Nephron (organoid): ENCODE measurements at regions not wholly inside any gene's neighbourhood (a gene's known extent, or its start where the extent isn't known, plus 50 kb on each side); places are given as distances from the start of the nearest gene placed in this dataset.

Experiments used
- H3K27ac Mint-ChIP-seq, 3 experiments: 2 replicates each; pipeline ENCODE4 v1.8.0; 2020; ENCODE audit warnings: mixed read lengths in 3 of 3, mild to moderate bottlenecking in 2 of 3, moderate library complexity in 1 of 3
- H3K27me3 Mint-ChIP-seq: 2 replicates; pipeline ENCODE4 v1.8.0; 2021; ENCODE audit warnings: low read depth, mild to moderate bottlenecking, moderate library complexity, mixed read lengths
- H3K36me3 Mint-ChIP-seq: 2 replicates; pipeline ENCODE4 v1.8.0; 2020; ENCODE audit warnings: low read depth, mixed read lengths
- H3K4me1 Mint-ChIP-seq: 2 replicates; pipeline ENCODE4 v1.8.0; 2020; ENCODE audit warnings: mixed read lengths
- H3K4me3 Mint-ChIP-seq, 3 experiments: 2 replicates each; pipeline ENCODE4 v1.8.0; 2020; ENCODE audit warnings: mild to moderate bottlenecking in 3 of 3, mixed read lengths in 3 of 3, moderate library complexity in 2 of 3
- H3K9me3 Mint-ChIP-seq: 2 replicates; pipeline ENCODE4 v1.8.0; 2020; ENCODE audit warnings: mixed read lengths
- CTCF ChIP-seq, 3 experiments: fragments of 200-600 bp; sonication (generic); IDR thresholded peaks; one replicate each; pipeline ENCODE4 v1.5.0; 2021; ENCODE audit warnings: antibody characterized with exemption in 3 of 3; ENCODE audit not compliant: unreplicated experiment in 3 of 3

GRCh38 chr6:4591218-4591617 is 185.0 kb upstream of the CDYL start:
- H3K27ac Mint-ChIP-seq, result no peak overlapping the region
- no peaks in the 10 kb centered on the region for H3K4me1 Mint-ChIP-seq
- H3K36me3 Mint-ChIP-seq, result no peaks in the 10 kb centered on the region
- TF ChIP-seq CTCF (IDR thresholded peaks at IDR 0.05; ENCODE audit: unreplicated experiment in 3 of 3), result no peak
- no peaks in the 10 kb centered on the region for H3K27me3 Mint-ChIP-seq
- no peak overlapping the region for H3K4me3 Mint-ChIP-seq
- H3K9me3 Mint-ChIP-seq, result peaks cover 3% of the 10 kb centered on the region

GRCh38 chr6:4589295-4589694 is 186.9 kb upstream of the CDYL start:
- Mint-ChIP-seq H3K27ac (no peak overlapping the region), H3K9me3 (no peaks in the 10 kb centered on the region), H3K4me3 (no peak overlapping the region), H3K27me3 (no peaks in the 10 kb centered on the region), H3K36me3 (no peaks in the 10 kb centered on the region), H3K4me1 (no peaks in the 10 kb centered on the region)
- no peak for TF ChIP-seq CTCF (IDR thresholded peaks at IDR 0.05; ENCODE audit: unreplicated experiment in 3 of 3)

- no peaks in the 10 kb centered on the region for H3K4me1 Mint-ChIP-seq
- no peaks in the 10 kb centered on the region for H3K9me3 Mint-ChIP-seq
- H3K27me3 Mint-ChIP-seq, result no peaks in the 10 kb centered on the region
- H3K4me3 Mint-ChIP-seq, result no peak overlapping the region
- no peak for TF ChIP-seq CTCF (IDR thresholded peaks at IDR 0.05; ENCODE audit: unreplicated experiment in 3 of 3)
- no peaks in the 10 kb centered on the region for H3K36me3 Mint-ChIP-seq
- no peak overlapping the region for H3K27ac Mint-ChIP-seq
Observed at GRCh38 chr6:4588581-4588980, 187.6 kb upstream of the CDYL start.

GRCh38 chr6:4588163-4588562 is 188.0 kb upstream of the CDYL start:
- Mint-ChIP-seq H3K27ac (no peak overlapping the region), H3K4me1 (no peaks in the 10 kb centered on the region), H3K9me3 (no peaks in the 10 kb centered on the region), H3K27me3 (no peaks in the 10 kb centered on the region), H3K36me3 (no peaks in the 10 kb centered on the region), H3K4me3 (no peak overlapping the region)
- TF ChIP-seq CTCF (IDR thresholded peaks at IDR 0.05; ENCODE audit: unreplicated experiment in 3 of 3), result no peak

GRCh38 chr6:4587171-4587570 is 189.0 kb upstream of the CDYL start:
- Mint-ChIP-seq H3K4me1 (no peaks in the 10 kb centered on the region), H3K27me3 (no peaks in the 10 kb centered on the region), H3K4me3 (no peak overlapping the region), H3K27ac (no peak overlapping the region), H3K36me3 (no peaks in the 10 kb centered on the region), H3K9me3 (no peaks in the 10 kb centered on the region)
- no peak for TF ChIP-seq CTCF (IDR thresholded peaks at IDR 0.05; ENCODE audit: unreplicated experiment in 3 of 3)

- Mint-ChIP-seq H3K4me3 (no peak overlapping the region), H3K27ac (no peak overlapping the region), H3K9me3 (peaks cover 1% of the 10 kb centered on the region), H3K36me3 (no peaks in the 10 kb centered on the region), H3K27me3 (no peaks in the 10 kb centered on the region), H3K4me1 (no peaks in the 10 kb centered on the region)
- no peak for TF ChIP-seq CTCF (IDR thresholded peaks at IDR 0.05; ENCODE audit: unreplicated experiment in 3 of 3)
Observed at GRCh38 chr6:4586469-4586859, 189.7 kb upstream of the CDYL start.
